Keratinocyte (primary cell): ENCODE measurements at regions not wholly inside any gene's neighbourhood (a gene's known extent, or its start where the extent isn't known, plus 50 kb on each side); places are given as distances from the start of the nearest gene placed in this dataset.
A peak's percentile ranks its signal among the peaks of the same experiment; 100 is the strongest.

Source experiments
- DNase-seq: peaks from one replicate; pipeline ENCODE4 v3.0.0-alpha.2; 2011; ENCODE audit warnings: low read depth, missing footprints, low spot score
- FAIRE-seq: peaks from 2 replicates; lab custom pipeline; 2011; peaks lifted over from hg19 to GRCh38; lab: Jason Lieb, UNC
- H2AFZ ChIP-seq: 2 replicates; pipeline ENCODE4 v1.6.0; 2012; ENCODE audit warnings: low read length, control low read depth, inconsistent platforms; ENCODE audit not compliant: control insufficient read depth
- H3K27ac ChIP-seq: 2 replicates; pipeline ENCODE4 v1.5.1; 2011; ENCODE audit warnings: low read length; ENCODE audit not compliant: control insufficient read depth, insufficient read depth
- H3K27me3 ChIP-seq: 3 replicates; pipeline ENCODE4 v1.6.0; 2011; ENCODE audit warnings: low read length; ENCODE audit not compliant: control insufficient read depth, insufficient read depth; ENCODE audit errors: extremely low read depth
- H3K36me3 ChIP-seq, 2 experiments: 2 replicates in 1 of 2; 3 replicates in 1 of 2; pipeline ENCODE4 v1.5.1; 2011; ENCODE audit warnings: low read length in 2 of 2, mild to moderate bottlenecking in 1 of 2; ENCODE audit not compliant: control insufficient read depth in 2 of 2, insufficient read depth in 2 of 2; ENCODE audit errors: extremely low read depth in 1 of 2
- H3K4me1 ChIP-seq: 3 replicates; pipeline ENCODE4 v1.5.1; 2011; ENCODE audit warnings: low read length; ENCODE audit not compliant: control insufficient read depth, insufficient read depth; ENCODE audit errors: extremely low read depth
- H3K4me2 ChIP-seq: 3 replicates; pipeline ENCODE4 v1.6.0; 2011; ENCODE audit warnings: low read depth, low read length; ENCODE audit not compliant: control insufficient read depth, insufficient read depth; ENCODE audit errors: extremely low read depth
- H3K4me3 ChIP-seq, 3 experiments: fragments of 200-600 bp in 1 of 3; sonication (generic) in 1 of 3; 2 replicates in 2 of 3; 3 replicates in 1 of 3; pipeline ENCODE4 v1.5.1; 2011 to 2016; ENCODE audit warnings: low read length in 3 of 3, mild to moderate bottlenecking in 3 of 3, control low read depth in 2 of 3, inconsistent platforms in 1 of 3, low read depth in 1 of 3, mixed read lengths in 1 of 3, mixed run types in 1 of 3, moderate library complexity in 1 of 3; ENCODE audit not compliant: control insufficient read depth in 2 of 3, insufficient read depth in 2 of 3; ENCODE audit errors: extremely low read depth in 1 of 3
- H3K79me2 ChIP-seq: 2 replicates; pipeline ENCODE4 v1.6.0; 2012; ENCODE audit warnings: low read length; ENCODE audit not compliant: control insufficient read depth, insufficient read depth
- H3K9ac ChIP-seq: 3 replicates; pipeline ENCODE4 v1.6.0; 2011; ENCODE audit warnings: low read length; ENCODE audit not compliant: control insufficient read depth, insufficient read depth; ENCODE audit errors: extremely low read depth
- H3K9me1 ChIP-seq: 3 replicates; pipeline ENCODE4 v1.6.0; 2011; ENCODE audit warnings: low read length; ENCODE audit not compliant: control insufficient read depth, insufficient read depth; ENCODE audit errors: extremely low read depth
- H3K9me3 ChIP-seq: 2 replicates; pipeline ENCODE4 v1.5.1; 2012; ENCODE audit warnings: low read depth, low read length; ENCODE audit not compliant: control insufficient read depth
- H4K20me1 ChIP-seq: 3 replicates; pipeline ENCODE4 v1.6.0; 2011; ENCODE audit warnings: low read length; ENCODE audit not compliant: control insufficient read depth, insufficient read depth; ENCODE audit errors: extremely low read depth
- EZH2 ChIP-seq: IDR thresholded peaks from one replicate; pipeline ENCODE4 v1.6.1; 2012; ENCODE audit warnings: inconsistent platforms, mild to moderate bottlenecking, low read length, moderate library complexity
- dilution Hi-C: fragments of 300-500 bp; cut with MboI; formaldehyde crosslinking; loops from one replicate; pipeline ENCODE4 v1.7.0; 2020; ENCODE audit warnings: low sequenced_read_pairs; ENCODE audit not compliant: extremely low pct_ligation_motif_present
- TF ChIP-seq, protein P1 (sequence below), 3 experiments: IDR thresholded peaks in 1 of 3; conservative IDR thresholded peaks in 1 of 3; optimal IDR thresholded peaks in 1 of 3; 2 replicates in 2 of 3; 3 replicates in 1 of 3; pipeline versions ENCODE3 to v1.5.1; 2011; ENCODE audit warnings: low read length in 3 of 3, mild to moderate bottlenecking in 3 of 3, moderate library complexity in 2 of 3, control low read depth in 1 of 3, inconsistent platforms in 1 of 3; ENCODE audit not compliant: insufficient read depth in 2 of 3; ENCODE audit errors: extremely low read depth in 1 of 3

DNA sequence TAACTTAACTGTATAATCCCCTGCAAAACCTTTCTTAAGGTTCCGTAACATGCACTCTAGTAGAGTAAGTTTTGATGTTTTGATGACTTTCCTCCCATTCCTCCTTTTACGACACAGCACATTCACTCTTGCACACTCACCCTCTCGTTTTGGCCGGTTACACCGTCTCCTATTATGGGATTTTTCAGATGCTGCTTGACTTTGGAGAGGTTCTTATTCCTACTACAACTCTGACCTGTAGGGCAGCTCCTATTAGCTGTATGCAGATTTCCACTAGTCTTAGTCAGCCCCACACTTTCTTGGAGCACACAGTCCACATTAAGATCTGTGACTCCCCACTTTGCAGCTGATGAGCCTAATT, 223.7 kb upstream of the SYNCRIP start:
- dilution Hi-C loops, result no loop called here
- no peaks in the 10 kb centered on the region for H3K36me3 ChIP-seq
- peaks cover 10% of the 10 kb centered on the region for H3K4me1 ChIP-seq
- no peak for FAIRE-seq
- H3K4me2 ChIP-seq, result peak overlapping the region; percentile 86
- peak overlapping the region in 2 of 3 experiments; percentile 70 to 72 for H3K4me3 ChIP-seq
- no peak overlapping the region for H3K27ac ChIP-seq
- H3K9me3 ChIP-seq, result no peaks in the 10 kb centered on the region
- no peak overlapping the region for H3K9ac ChIP-seq
- no peaks in the 10 kb centered on the region for H4K20me1 ChIP-seq
- peak overlapping the region; percentile 91 for H2AFZ ChIP-seq
- no peaks in the 10 kb centered on the region for H3K27me3 ChIP-seq
- H3K9me1 ChIP-seq, result no peaks in the 10 kb centered on the region
- TF ChIP-seq, protein P1, sequence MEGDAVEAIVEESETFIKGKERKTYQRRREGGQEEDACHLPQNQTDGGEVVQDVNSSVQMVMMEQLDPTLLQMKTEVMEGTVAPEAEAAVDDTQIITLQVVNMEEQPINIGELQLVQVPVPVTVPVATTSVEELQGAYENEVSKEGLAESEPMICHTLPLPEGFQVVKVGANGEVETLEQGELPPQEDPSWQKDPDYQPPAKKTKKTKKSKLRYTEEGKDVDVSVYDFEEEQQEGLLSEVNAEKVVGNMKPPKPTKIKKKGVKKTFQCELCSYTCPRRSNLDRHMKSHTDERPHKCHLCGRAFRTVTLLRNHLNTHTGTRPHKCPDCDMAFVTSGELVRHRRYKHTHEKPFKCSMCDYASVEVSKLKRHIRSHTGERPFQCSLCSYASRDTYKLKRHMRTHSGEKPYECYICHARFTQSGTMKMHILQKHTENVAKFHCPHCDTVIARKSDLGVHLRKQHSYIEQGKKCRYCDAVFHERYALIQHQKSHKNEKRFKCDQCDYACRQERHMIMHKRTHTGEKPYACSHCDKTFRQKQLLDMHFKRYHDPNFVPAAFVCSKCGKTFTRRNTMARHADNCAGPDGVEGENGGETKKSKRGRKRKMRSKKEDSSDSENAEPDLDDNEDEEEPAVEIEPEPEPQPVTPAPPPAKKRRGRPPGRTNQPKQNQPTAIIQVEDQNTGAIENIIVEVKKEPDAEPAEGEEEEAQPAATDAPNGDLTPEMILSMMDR (optimal IDR thresholded peaks at IDR 0.05 in 1 of 3, IDR thresholded peaks at IDR 0.05 in 1 of 3, conservative IDR thresholded peaks at IDR 0.05 in 1 of 3; ENCODE audit: extremely low read depth in 1 of 3, insufficient read depth in 2 of 3, low read length in 3 of 3), result no peak
- TF ChIP-seq EZH2, result no peak
- DNase-seq, result no peak
- no peaks in the 10 kb centered on the region for H3K79me2 ChIP-seq

- TF ChIP-seq, protein P1 (optimal IDR thresholded peaks at IDR 0.05 in 1 of 3, IDR thresholded peaks at IDR 0.05 in 1 of 3, conservative IDR thresholded peaks at IDR 0.05 in 1 of 3; ENCODE audit: extremely low read depth in 1 of 3, insufficient read depth in 2 of 3, low read length in 3 of 3), result no peak
- no peak for TF ChIP-seq EZH2
- H2AFZ ChIP-seq, result peak overlapping the region; percentile 91
- dilution Hi-C loops, result no loop called here
- no peaks in the 10 kb centered on the region for H4K20me1 ChIP-seq
- peak overlapping the region; percentile 86 for H3K4me2 ChIP-seq
- no peaks in the 10 kb centered on the region for H3K79me2 ChIP-seq
- FAIRE-seq, result no peak
- H3K4me1 ChIP-seq, result peaks cover 10% of the 10 kb centered on the region
- H3K9me3 ChIP-seq, result no peaks in the 10 kb centered on the region
- no peaks in the 10 kb centered on the region for H3K36me3 ChIP-seq
- H3K4me3 ChIP-seq, result peak overlapping the region in 2 of 3 experiments; percentile 70 to 72
- peak; percentile 5 for DNase-seq
- peak overlapping the region; percentile 51 for H3K9ac ChIP-seq
- H3K9me1 ChIP-seq, result no peaks in the 10 kb centered on the region
- H3K27ac ChIP-seq, result no peak overlapping the region
- H3K27me3 ChIP-seq, result no peaks in the 10 kb centered on the region
Measured at GRCh38 chr6:85865420-85866369, 223.0 kb upstream of the SYNCRIP start.
